Fibroblast of villous mesenchyme (primary cell): ENCODE measurements at regions not wholly inside any gene's neighbourhood (a gene's known extent, or its start where the extent isn't known, plus 50 kb on each side); places are given as distances from the start of the nearest gene placed in this dataset.
A peak's percentile ranks its signal among the peaks of the same experiment; 100 is the strongest.

ENCODE experiments used
- DNase-seq: peaks from one replicate; pipeline ENCODE4 v3.0.0-alpha.2; 2010; ENCODE audit warnings: low read depth
- H3K4me3 ChIP-seq: 2 replicates; pipeline ENCODE4 v1.5.1; 2011; ENCODE audit warnings: low read depth, mild to moderate bottlenecking, low read length
- CTCF ChIP-seq: IDR thresholded peaks from 2 replicates; pipeline ENCODE4 v1.5.1; 2012; ENCODE audit warnings: low read depth, mild to moderate bottlenecking, low read length; ENCODE audit not compliant: insufficient read depth

DNA sequence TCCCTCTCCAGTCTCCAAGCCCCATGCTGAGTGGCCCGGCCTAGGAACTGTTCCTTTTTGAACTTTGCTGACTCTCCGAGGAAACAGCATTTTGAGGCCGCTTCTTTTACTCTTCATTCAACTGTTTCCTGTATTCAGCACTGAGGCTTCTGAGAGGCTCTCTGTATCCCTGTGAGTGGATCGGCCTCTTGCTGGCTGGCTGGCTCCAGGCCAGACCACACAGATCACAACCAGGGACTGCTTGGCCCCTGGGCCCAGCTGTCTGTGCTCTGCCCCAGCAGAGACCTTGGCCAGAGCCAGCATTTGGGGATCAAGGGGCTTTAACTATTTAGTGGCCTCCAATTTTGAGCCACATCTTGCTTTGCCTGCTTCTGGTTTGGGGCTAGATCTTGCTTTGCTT lies 75.6 kb upstream of the KL start:
- DNase-seq = peak; percentile 65
- no peak overlapping the region for H3K4me3 ChIP-seq
- no peak for TF ChIP-seq CTCF

DNA sequence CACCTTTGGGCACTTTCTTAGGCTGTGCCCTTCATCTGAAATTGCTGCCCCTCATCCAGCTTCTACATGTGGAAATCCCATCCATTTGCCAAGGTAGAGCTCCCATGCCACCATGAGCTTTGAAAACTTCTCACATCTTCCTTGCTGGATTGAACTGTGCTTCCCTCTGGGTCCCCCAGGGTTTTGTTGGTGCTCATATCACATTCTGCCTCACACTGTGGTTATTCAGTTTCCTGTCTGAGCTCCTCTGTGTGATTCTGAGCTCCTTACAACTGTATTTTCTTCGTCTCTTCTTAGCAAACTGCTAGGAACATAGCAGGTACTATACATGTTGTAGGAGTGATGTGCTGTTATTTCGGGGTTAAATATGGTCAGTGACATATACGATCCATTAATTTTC lies 74.9 kb upstream of the KL start:
- TF ChIP-seq CTCF = no peak
- no peak overlapping the region for H3K4me3 ChIP-seq
- no peak for DNase-seq

DNA sequence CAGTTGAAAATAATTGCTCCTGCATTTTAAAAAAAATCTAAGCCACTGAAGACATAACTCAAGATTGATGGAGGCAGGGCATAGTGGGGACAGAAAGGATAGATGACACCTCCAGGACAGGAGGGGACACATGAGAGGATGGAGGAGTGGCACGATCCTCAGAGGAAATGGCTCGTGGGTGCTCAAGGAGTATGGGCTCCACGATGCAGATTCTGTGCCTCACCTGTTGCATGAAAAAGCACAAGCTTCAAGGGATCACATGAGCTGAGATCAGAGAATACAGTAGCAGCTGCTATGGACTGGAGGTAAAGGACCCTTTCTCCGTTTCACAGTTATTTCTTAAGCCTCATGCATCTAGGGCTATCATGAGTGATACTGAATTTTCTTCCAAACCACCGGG lies 69.7 kb upstream of the KL start:
- no peak for TF ChIP-seq CTCF
- DNase-seq = no peak

DNA sequence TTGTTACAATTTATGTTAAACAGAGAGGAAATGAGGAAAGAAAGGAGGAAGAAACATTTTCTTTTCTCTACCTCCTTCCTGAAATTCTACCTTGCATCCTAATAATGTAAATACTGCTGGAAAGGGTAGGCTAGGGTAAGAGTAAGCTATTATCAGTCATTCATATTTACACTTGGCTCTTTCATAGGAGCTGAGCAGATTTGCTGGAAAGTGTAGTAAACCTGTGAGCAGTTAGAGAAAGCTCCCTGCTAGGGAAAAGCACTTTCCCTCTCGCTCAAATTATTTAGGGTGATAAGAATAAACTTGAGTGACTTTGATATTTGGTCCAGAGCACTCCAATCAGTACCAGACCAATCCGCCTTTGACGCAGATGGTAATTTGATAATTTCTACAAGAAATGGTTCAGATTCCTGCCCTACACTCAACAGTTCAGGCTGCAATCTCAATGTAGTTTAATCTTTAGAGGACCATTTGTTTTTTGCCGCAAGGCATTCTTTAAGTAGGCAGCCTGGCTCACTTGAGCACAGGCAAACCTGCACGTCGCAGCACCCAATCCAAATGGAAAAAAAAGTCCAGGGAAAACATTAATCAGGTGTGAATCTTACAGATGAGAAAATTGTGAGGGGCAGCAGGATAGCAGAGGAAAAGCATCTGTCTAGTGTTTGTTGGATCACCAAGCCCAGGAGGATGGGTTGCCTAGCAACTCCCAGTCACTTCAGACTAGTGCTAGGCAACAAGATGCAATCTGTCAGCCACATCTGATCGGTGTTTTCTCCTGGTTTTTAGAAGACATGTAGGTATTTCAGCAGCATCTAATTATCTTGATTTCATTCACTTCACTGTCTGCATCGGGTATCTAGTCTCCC lies 68.6 kb upstream of the KL start:
- no peak for TF ChIP-seq CTCF
- H3K4me3 ChIP-seq = no peak overlapping the region
- DNase-seq = no peak

More for the DNA sequence above, 69.7 kb upstream of the KL start:
- H3K4me3 ChIP-seq = no peak overlapping the region

DNA sequence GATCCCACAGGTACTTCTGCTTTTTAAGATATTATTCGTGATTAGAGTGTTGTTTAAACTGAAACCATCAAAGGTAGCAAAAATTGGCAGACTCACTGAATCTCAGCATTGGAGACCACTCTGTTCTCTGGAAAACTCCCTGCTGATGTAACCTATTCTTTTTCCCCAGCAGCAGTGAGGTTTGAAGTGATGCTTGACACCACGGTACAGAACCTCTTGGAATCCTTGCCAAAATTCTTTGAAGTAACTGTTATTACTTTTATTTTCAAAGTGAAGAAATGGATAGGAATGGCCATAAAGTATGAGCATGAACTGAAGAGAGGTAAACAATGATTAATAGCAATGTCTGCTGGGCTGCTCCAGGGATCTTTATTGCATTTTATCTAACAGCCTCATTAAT lies 66.4 kb upstream of the KL start:
- H3K4me3 ChIP-seq = no peak overlapping the region
- TF ChIP-seq CTCF = no peak
- DNase-seq = no peak

DNA sequence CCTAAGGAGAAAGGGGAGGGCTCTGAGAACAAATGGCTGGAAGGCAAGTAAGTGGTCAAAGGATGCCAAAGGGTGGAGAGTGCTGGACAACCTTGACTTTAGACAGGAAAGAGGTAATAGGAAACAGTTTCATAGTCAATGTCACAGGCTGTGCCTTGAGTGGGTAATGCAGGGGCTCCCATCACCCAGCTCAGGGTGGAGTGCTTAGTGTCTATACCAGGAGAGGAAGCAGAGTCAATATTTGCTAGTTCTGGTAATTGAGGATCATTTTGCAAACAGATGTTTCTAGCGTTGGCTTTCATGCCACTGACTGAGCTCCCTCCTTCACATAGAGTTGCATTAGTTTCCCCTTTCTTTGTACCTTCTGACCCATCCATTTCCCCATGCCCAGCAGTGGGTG lies 64.6 kb upstream of the KL start:
- no peak for TF ChIP-seq CTCF
- no peak for DNase-seq
- no peak overlapping the region for H3K4me3 ChIP-seq

DNA sequence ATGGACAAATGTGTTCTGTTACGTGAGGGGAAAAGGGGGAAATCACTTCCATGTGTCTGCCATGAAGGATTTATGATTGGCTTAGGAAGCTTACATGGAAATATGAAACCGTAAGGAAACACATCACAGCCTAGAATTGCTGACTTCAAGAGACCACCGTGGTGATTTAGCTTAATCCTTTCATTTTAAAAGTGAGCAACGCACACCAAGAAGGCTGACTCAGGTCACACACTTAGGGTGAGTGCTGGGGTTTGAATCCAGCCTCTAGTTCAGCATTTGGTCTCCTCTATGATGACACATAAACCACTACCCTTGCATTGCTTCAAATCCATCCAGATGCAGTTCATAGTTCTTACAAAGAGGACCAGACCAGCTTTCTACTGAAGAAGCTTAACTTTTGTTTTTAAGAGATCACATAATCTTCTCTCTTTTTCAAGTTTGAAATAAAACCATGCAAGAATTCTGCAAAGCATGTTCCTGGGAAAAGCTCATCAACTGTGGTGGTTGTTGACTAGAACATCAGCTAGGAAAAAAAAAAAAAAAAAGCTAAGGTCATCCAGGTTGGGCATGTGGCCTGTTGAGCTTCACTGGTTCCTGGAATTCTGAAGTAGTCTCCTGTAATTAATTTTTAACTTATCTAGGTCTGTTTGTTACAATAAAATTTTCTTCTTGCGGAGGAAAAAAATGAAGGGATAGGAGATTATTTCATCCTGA lies 60.2 kb upstream of the KL start:
- no peak overlapping the region for H3K4me3 ChIP-seq
- DNase-seq = no peak
- no peak for TF ChIP-seq CTCF
